GM23248 (cell line): ENCODE measurements at regions not wholly inside any gene's neighbourhood (a gene's known extent, or its start where the extent isn't known, plus 50 kb on each side); places are given as distances from the start of the nearest gene placed in this dataset.

Experiments
- DNase-seq: peaks from one replicate; pipeline ENCODE4 v3.0.0-alpha.2; 2015
- H2AFZ ChIP-seq: fragments of 200-600 bp; sonication (generic); 2 replicates; pipeline ENCODE4 v1.6.1; 2016; ENCODE audit warnings: antibody characterized with exemption
- H3F3A ChIP-seq: fragments of 200-600 bp; sonication (generic); 2 replicates; pipeline ENCODE4 v1.6.1; 2016; ENCODE audit warnings: mild to moderate bottlenecking, antibody characterized with exemption, mixed run types; ENCODE audit not compliant: insufficient read depth
- H3K27ac ChIP-seq: fragments of 200-600 bp; sonication (generic); 2 replicates; pipeline ENCODE4 v1.5.1; 2016; ENCODE audit warnings: mild to moderate bottlenecking
- H3K27me3 ChIP-seq: fragments of 200-600 bp; sonication (generic); replicated peaks from 2 replicates; pipeline ENCODE4 v1.6.1; 2016; ENCODE audit warnings: mild to moderate bottlenecking; ENCODE audit not compliant: insufficient read depth
- H3K36me3 ChIP-seq: fragments of 200-600 bp; sonication (generic); 2 replicates; pipeline ENCODE4 v1.6.1; 2016; ENCODE audit warnings: low read depth, mild to moderate bottlenecking
- H3K4me1 ChIP-seq: fragments of 200-600 bp; sonication (generic); 2 replicates; pipeline ENCODE4 v1.6.1; 2016; ENCODE audit warnings: mild to moderate bottlenecking; ENCODE audit not compliant: insufficient read depth
- H3K4me2 ChIP-seq: fragments of 200-600 bp; sonication (generic); one replicate; pipeline ENCODE4 v1.6.1; 2016; ENCODE audit warnings: mild to moderate bottlenecking; ENCODE audit not compliant: unreplicated experiment
- H3K4me3 ChIP-seq: fragments of 200-600 bp; sonication (generic); 2 replicates; pipeline ENCODE4 v1.5.1; 2016; ENCODE audit warnings: mild to moderate bottlenecking
- H3K79me2 ChIP-seq: fragments of 200-600 bp; sonication (generic); 2 replicates; pipeline ENCODE4 v1.6.1; 2016; ENCODE audit warnings: mild to moderate bottlenecking; ENCODE audit not compliant: insufficient read depth
- H3K9ac ChIP-seq: fragments of 200-600 bp; sonication (generic); 2 replicates; pipeline ENCODE4 v1.6.1; 2016; ENCODE audit warnings: mild to moderate bottlenecking
- H3K9me2 ChIP-seq: fragments of 200-600 bp; sonication (generic); 2 replicates; pipeline ENCODE4 v1.6.1; 2016; ENCODE audit warnings: mixed run types, mild to moderate bottlenecking, moderate library complexity; ENCODE audit not compliant: insufficient read depth
- H3K9me3 ChIP-seq: fragments of 200-600 bp; sonication (generic); one replicate; pipeline ENCODE4 v1.6.1; 2017; ENCODE audit warnings: low read depth
- H4K20me1 ChIP-seq: fragments of 200-600 bp; sonication (generic); 2 replicates; pipeline ENCODE4 v1.6.0; 2016; ENCODE audit not compliant: insufficient read depth
- EZH2 ChIP-seq: fragments of 200-600 bp; sonication (generic); IDR thresholded peaks from 2 replicates; pipeline ENCODE4 v1.6.1; 2018; ENCODE audit warnings: antibody characterized with exemption, mild to moderate bottlenecking; ENCODE audit not compliant: insufficient read depth, poor library complexity, severe bottlenecking
- EZH2phosphoT487 ChIP-seq: fragments of 200-600 bp; sonication (generic); IDR thresholded peaks from 2 replicates; pipeline ENCODE4 v1.6.1; 2018; ENCODE audit warnings: antibody characterized with exemption, moderate library complexity, mild to moderate bottlenecking, low read depth; ENCODE audit not compliant: insufficient read depth
- WGBS, 2 experiments: methylation state at CpG; one replicate each; pipeline ENCODE4 v1.1.6; 2015 to 2017; ENCODE audit warnings: low lambda C conversion rate in 2 of 2, low coverage in 1 of 2; ENCODE audit errors: missing lambda C conversion rate in 2 of 2; 5-methylcytosine and 5-hydroxymethylcytosine counted together
- in situ Hi-C: fragments of 300-500 bp; cut with MboI; formaldehyde crosslinking; loops from 2 replicates; pipeline ENCODE4 v1.15.0; 2020

DNA sequence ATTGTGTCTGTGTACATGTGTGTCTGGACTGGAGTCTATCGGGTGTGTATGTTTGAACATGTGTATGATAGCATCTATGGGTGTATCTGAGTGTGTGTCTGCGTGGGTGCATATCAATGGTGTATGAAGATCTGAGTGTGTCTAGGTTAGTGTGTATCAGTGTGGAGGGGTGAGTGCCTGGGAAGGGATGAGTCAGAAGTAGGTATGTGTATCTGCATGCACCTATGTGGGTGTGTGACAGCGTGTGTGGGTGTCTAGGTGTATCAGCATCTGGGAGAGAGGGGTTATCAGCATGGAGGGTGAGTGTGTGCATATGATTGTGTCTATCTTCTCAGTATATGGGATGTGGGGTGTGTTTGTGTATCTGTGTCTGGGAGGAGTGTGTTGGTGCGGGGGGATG is 58.2 kb upstream of the LHX1 start:
- WGBS, 2 experiments, result 80 to 84% methylated on average over 4 of the region's 4 CpGs
- Histone ChIP-seq H3K4me2 (no peak overlapping the region), H3K27ac (no peak overlapping the region), H3K27me3 (peaks cover 1% of the 10 kb centered on the region), H2AFZ (no peak overlapping the region), H3K4me3 (no peak overlapping the region), H3K36me3 (no peaks in the 10 kb centered on the region), H3K9ac (no peak overlapping the region), H3F3A (no peaks in the 10 kb centered on the region), H3K79me2 (no peaks in the 10 kb centered on the region), H3K9me3 (no peaks in the 10 kb centered on the region), H3K9me2 (no peaks in the 10 kb centered on the region), H3K4me1 (no peaks in the 10 kb centered on the region), H4K20me1 (no peaks in the 10 kb centered on the region)
- in situ Hi-C loops, result no loop called here
- no peak for DNase-seq
- TF ChIP-seq EZH2phosphoT487, result no peak
- TF ChIP-seq EZH2, result no peak

DNA sequence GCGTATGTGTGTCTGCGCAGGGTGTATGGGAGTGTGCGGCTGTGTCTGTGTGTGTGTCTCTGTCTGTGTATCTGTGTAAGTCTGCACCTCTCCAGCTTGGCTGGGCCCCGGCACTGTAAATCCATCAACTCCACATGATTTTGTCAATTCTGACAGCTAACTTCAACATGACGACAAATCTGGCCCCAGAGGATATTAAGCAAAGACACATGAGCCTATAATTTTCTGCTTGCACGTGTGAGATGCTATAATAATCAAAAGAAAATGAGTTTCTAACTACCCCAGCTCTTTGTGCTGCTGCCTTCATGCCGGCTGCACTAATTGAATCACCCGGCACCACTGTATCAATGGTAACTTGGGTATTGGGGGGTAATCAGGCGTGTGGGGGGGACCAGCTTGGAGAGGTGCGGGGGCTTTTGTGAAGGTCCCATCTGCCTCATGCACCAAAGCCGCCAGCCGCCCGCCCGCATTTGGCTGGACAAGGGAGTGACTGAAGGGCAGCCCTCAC is 57.6 kb upstream of the LHX1 start:
- in situ Hi-C loops, result no loop called here
- no peaks in the 10 kb centered on the region for H3K4me1 ChIP-seq
- WGBS, 2 experiments, result 40 to 49% methylated on average over 12 to 14 of the region's 14 CpGs

DNA sequence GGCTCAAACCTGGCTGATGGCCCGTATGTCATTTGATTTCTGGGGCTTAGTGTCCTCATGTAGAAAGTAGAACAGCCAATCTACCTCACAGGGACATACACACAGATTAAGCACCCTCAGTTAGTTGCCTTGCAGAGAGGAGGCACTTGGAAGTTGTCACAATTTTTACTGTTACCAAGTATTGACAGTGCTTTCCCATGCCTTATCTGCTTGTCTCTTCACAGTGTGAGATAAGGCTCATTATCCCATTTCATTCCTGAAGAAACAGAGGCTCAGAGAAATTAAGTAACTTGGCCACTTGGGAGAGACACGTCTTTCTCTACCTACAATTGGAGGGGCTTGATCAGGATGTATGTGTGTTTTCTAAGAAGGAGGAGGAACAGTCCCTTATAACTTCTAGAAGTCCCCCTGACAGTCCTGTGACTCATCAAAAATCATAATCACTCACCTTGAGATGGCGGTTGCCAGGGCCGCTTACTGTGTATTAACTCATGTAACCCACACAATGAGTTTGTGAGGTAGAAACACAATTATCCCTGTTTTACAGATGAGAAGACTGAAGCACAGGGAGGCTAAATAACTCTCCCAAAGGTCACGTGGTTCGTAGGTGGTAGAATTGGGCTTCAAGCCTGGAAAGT is 56.9 kb upstream of the LHX1 start:
- TF ChIP-seq EZH2phosphoT487, result no peak
- no peak for TF ChIP-seq EZH2
- Histone ChIP-seq H4K20me1 (no peaks in the 10 kb centered on the region), H3K27ac (no peak overlapping the region), H3K4me3 (no peak overlapping the region), H3F3A (no peaks in the 10 kb centered on the region), H3K4me1 (no peaks in the 10 kb centered on the region), H3K4me2 (no peak overlapping the region), H3K9me2 (no peaks in the 10 kb centered on the region), H3K9me3 (no peaks in the 10 kb centered on the region), H3K27me3 (peaks cover 15% of the 10 kb centered on the region), H3K36me3 (no peaks in the 10 kb centered on the region), H2AFZ (no peak overlapping the region), H3K79me2 (no peaks in the 10 kb centered on the region), H3K9ac (no peak overlapping the region)
- in situ Hi-C loops, result no loop called here
- DNase-seq, result no peak
- WGBS, 2 experiments, result 58 to 65% methylated on average over 6 of the region's 6 CpGs

More for the DNA sequence above, 57.6 kb upstream of the LHX1 start:
- Histone ChIP-seq H2AFZ (no peak overlapping the region), H3K36me3 (no peaks in the 10 kb centered on the region), H3F3A (no peaks in the 10 kb centered on the region), H3K9me3 (no peaks in the 10 kb centered on the region), H3K9me2 (no peaks in the 10 kb centered on the region), H3K27me3 (peaks cover 8% of the 10 kb centered on the region), H4K20me1 (no peaks in the 10 kb centered on the region), H3K9ac (no peak overlapping the region), H3K4me3 (no peak overlapping the region), H3K4me2 (no peak overlapping the region), H3K27ac (no peak overlapping the region), H3K79me2 (no peaks in the 10 kb centered on the region)
- TF ChIP-seq EZH2phosphoT487 (no peak), EZH2 (no peak)
- DNase-seq, result no peak

DNA sequence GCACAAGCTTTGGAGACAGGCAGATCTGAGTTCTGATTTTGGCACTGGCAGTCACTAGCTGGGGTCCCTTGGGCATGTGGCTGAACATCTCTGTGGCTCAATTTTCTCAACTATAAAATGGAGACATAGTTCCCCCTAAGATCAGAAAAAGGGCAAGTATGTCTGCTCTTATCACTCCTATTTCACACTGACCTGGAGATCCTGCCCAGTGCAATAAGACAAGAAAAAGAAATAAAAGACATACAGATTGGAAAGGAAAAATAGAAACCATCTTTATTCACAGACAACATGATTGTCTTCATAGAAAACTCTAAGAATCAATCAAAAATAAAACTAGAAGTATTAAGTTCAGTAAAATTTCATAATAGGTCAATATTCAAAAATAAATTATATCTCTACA is 56.0 kb upstream of the LHX1 start:
- no peak overlapping the region for H3K9ac ChIP-seq
- no peaks in the 10 kb centered on the region for H3K9me3 ChIP-seq
- H3K36me3 ChIP-seq, result no peaks in the 10 kb centered on the region
- no peak overlapping the region for H3K4me2 ChIP-seq
- no peaks in the 10 kb centered on the region for H4K20me1 ChIP-seq
- H3K27me3 ChIP-seq, result peaks cover 24% of the 10 kb centered on the region
- in situ Hi-C loops, result no loop called here
- no peaks in the 10 kb centered on the region for H3K4me1 ChIP-seq
- H3K4me3 ChIP-seq, result no peak overlapping the region
- H3F3A ChIP-seq, result no peaks in the 10 kb centered on the region
- no peak overlapping the region for H2AFZ ChIP-seq
- TF ChIP-seq EZH2phosphoT487 (no peak), EZH2 (no peak)
- no peak for DNase-seq
- H3K79me2 ChIP-seq, result no peaks in the 10 kb centered on the region
- no peaks in the 10 kb centered on the region for H3K9me2 ChIP-seq
- H3K27ac ChIP-seq, result no peak overlapping the region
